NCI-H460 (cell line): ENCODE measurements at regions not wholly inside any gene's neighbourhood (a gene's known extent, or its start where the extent isn't known, plus 50 kb on each side); places are given as distances from the start of the nearest gene placed in this dataset.
"Not testable (repeated sequence)": the region's sequence is repeated elsewhere in the genome, so short reads cannot be mapped to it uniquely, and the experiment has no call there.

Source experiments
- DNase-seq: peaks from one replicate; pipeline ENCODE4 v3.0.0-alpha.2; 2016; ENCODE audit warnings: low read depth; ENCODE audit errors: extremely low read depth

- DNase-seq: no peak
Observed at GRCh38 chr7:19312416-19312815, 167.2 kb upstream of the FERD3L start.

GRCh38 chr7:19307554-19307953 is 162.3 kb upstream of the FERD3L start:
- DNase-seq: no peak

GRCh38 chr7:19305698-19306097 is 160.5 kb upstream of the FERD3L start:
- no peak for DNase-seq

- no peak for DNase-seq
Observed at GRCh38 chr7:19304086-19304485, 158.9 kb upstream of the FERD3L start.

GRCh38 chr7:19302731-19303130 is 157.5 kb upstream of the FERD3L start:
- DNase-seq: no peak

- DNase-seq: no peak
Observed at GRCh38 chr7:19296617-19297016, 151.4 kb upstream of the FERD3L start.

GRCh38 chr7:19295376-19295775 is 150.2 kb upstream of the FERD3L start:
- no peak for DNase-seq

- DNase-seq: no peak
Observed at GRCh38 chr7:19294619-19295018, 149.4 kb upstream of the FERD3L start.

- no peak for DNase-seq
Observed at GRCh38 chr7:19293431-19293830, 148.2 kb upstream of the FERD3L start.

- DNase-seq: no peak
Observed at GRCh38 chr7:19290968-19291367, 145.7 kb upstream of the FERD3L start.

- DNase-seq: no peak
Observed at GRCh38 chr7:19290066-19290465, 144.8 kb upstream of the FERD3L start.

- DNase-seq: no peak
Observed at GRCh38 chr7:19284596-19285300, 139.5 kb upstream of the FERD3L start.

GRCh38 chr7:19284136-19284535 is 138.9 kb upstream of the FERD3L start:
- no peak for DNase-seq

GRCh38 chr7:19275000-19275399 is 129.8 kb upstream of the FERD3L start:
- DNase-seq: no peak

GRCh38 chr7:19272329-19272728 is 127.1 kb upstream of the FERD3L start:
- DNase-seq: not testable (repeated sequence)

- no peak for DNase-seq
Observed at GRCh38 chr7:19269301-19269700, 124.1 kb upstream of the FERD3L start.

GRCh38 chr7:19268737-19269136 is 123.5 kb upstream of the FERD3L start:
- DNase-seq: peak; percentile 14

- no peak for DNase-seq
Observed at GRCh38 chr7:19262826-19263225, 117.6 kb upstream of the FERD3L start.

GRCh38 chr7:19249281-19249680 is 104.1 kb upstream of the FERD3L start:
- DNase-seq: peak; percentile 75

- peak; percentile 49 for DNase-seq
Observed at GRCh38 chr7:19248681-19249080, 103.5 kb upstream of the FERD3L start.

- DNase-seq: peak; percentile 82
Observed at GRCh38 chr7:19248115-19248514, 102.9 kb upstream of the FERD3L start.

GRCh38 chr7:19247017-19247416 is 101.8 kb upstream of the FERD3L start:
- no peak for DNase-seq

GRCh38 chr7:19242246-19242645 is 97.0 kb upstream of the FERD3L start:
- no peak for DNase-seq
